Neural progenitor cell (in vitro differentiated cells): ENCODE measurements at regions not wholly inside any gene's neighbourhood (a gene's known extent, or its start where the extent isn't known, plus 50 kb on each side); places are given as distances from the start of the nearest gene placed in this dataset.
"Not testable (repeated sequence)": the region's sequence is repeated elsewhere in the genome, so short reads cannot be mapped to it uniquely, and the experiment has no call there.

Experiments used
- DNase-seq: peaks from one replicate; pipeline ENCODE4 v3.0.0-alpha.2; 2016; ENCODE audit warnings: low spot score
- H2AFZ ChIP-seq: fragments of 200-600 bp; sonication (generic); replicated peaks from 2 replicates; pipeline ENCODE4 v1.6.1; 2016; ENCODE audit warnings: antibody characterized with exemption
- H3F3A ChIP-seq: fragments of 200-600 bp; sonication (generic); 2 replicates; pipeline ENCODE4 v1.6.1; 2016; ENCODE audit warnings: antibody characterized with exemption, low read depth
- H3K27ac ChIP-seq: fragments of 200-600 bp; sonication (generic); 2 replicates; pipeline ENCODE4 v1.5.1; 2016; ENCODE audit warnings: mild to moderate bottlenecking
- H3K27me3 ChIP-seq: fragments of 200-600 bp; sonication (generic); 2 replicates; pipeline ENCODE4 v1.6.1; 2016; ENCODE audit warnings: mild to moderate bottlenecking, moderate library complexity
- H3K36me3 ChIP-seq: fragments of 200-600 bp; sonication (generic); 2 replicates; pipeline ENCODE4 v1.5.1; 2016
- H3K4me1 ChIP-seq: fragments of 200-600 bp; sonication (generic); 2 replicates; pipeline ENCODE4 v1.6.1; 2016; ENCODE audit warnings: mixed run types
- H3K4me2 ChIP-seq: fragments of 200-600 bp; sonication (generic); 2 replicates; pipeline ENCODE4 v1.6.1; 2016
- H3K4me3 ChIP-seq: fragments of 200-600 bp; sonication (generic); 2 replicates; pipeline ENCODE4 v1.5.1; 2016
- H3K79me2 ChIP-seq: fragments of 200-600 bp; sonication (generic); 2 replicates; pipeline ENCODE4 v1.6.1; 2016; ENCODE audit warnings: low read depth
- H3K9ac ChIP-seq: fragments of 200-600 bp; sonication (generic); 2 replicates; pipeline ENCODE4 v1.6.1; 2016
- H3K9me3 ChIP-seq: fragments of 200-600 bp; sonication (generic); 2 replicates; pipeline ENCODE4 v1.5.1; 2016; ENCODE audit warnings: low read depth
- H4K20me1 ChIP-seq: fragments of 200-600 bp; sonication (generic); 2 replicates; pipeline ENCODE4 v1.6.1; 2016; ENCODE audit warnings: low read depth
- H3K27ac Mint-ChIP-seq: 3 replicates; pipeline ENCODE4 v1.8.0; 2021; ENCODE audit warnings: mixed read lengths
- H3K27me3 Mint-ChIP-seq: 2 replicates; pipeline ENCODE4 v1.8.0; 2022; ENCODE audit warnings: low read depth, mild to moderate bottlenecking, inconsistent platforms, moderate library complexity, mixed read lengths; ENCODE audit not compliant: insufficient read depth
- H3K36me3 Mint-ChIP-seq: 3 replicates; pipeline ENCODE4 v1.8.0; 2021; ENCODE audit warnings: mixed read lengths
- H3K4me1 Mint-ChIP-seq: 3 replicates; pipeline ENCODE4 v1.8.0; 2021; ENCODE audit warnings: mixed read lengths
- H3K4me3 Mint-ChIP-seq: 3 replicates; pipeline ENCODE4 v1.8.0; 2021; ENCODE audit warnings: mild to moderate bottlenecking, moderate library complexity, mixed read lengths
- H3K9me3 Mint-ChIP-seq: 3 replicates; pipeline ENCODE4 v1.8.0; 2020; ENCODE audit warnings: mixed read lengths
- EZH2 ChIP-seq: fragments of 200-600 bp; sonication (generic); IDR thresholded peaks from 2 replicates; pipeline ENCODE4 v1.6.1; 2017; ENCODE audit warnings: antibody characterized with exemption, mild to moderate bottlenecking, moderate library complexity
- EZH2phosphoT487 ChIP-seq: fragments of 200-600 bp; sonication (generic); IDR thresholded peaks from 2 replicates; pipeline ENCODE4 v1.6.1; 2017; ENCODE audit warnings: antibody characterized with exemption
- TF ChIP-seq, protein P1 (sequence below): fragments of 200-600 bp; sonication (generic); IDR thresholded peaks from 2 replicates; pipeline ENCODE4 v1.5.1; 2017; ENCODE audit warnings: antibody characterized with exemption, mild to moderate bottlenecking

DNA sequence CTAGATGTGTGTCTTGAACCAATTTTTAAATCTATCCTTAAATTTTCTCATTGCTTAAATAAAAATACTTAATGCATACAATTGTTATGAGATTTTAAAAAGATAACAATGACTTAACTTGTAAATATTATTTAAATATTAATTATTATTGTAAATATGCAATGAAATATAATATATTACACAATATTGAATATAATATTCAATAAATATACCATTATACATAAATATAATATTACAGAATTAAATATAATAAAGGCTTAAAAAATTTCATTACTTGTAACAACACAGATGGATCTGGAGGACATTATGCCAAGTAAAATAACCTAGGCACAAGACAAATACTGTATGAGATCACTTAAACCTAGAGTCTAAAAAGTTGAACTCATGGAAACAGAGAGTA is 1532.3 kb downstream of the PCDH9 start:
- H3K4me1 Mint-ChIP-seq: no peaks in the 10 kb centered on the region
- H3K27me3 Mint-ChIP-seq: no peaks in the 10 kb centered on the region
- Histone ChIP-seq H3K9ac (no peak overlapping the region), H3K27ac (no peak overlapping the region), H3K79me2 (no peaks in the 10 kb centered on the region), H4K20me1 (no peaks in the 10 kb centered on the region), H3F3A (no peaks in the 10 kb centered on the region), H3K4me3 (no peak overlapping the region), H2AFZ (no peak overlapping the region), H3K4me1 (peaks cover 3% of the 10 kb centered on the region), H3K9me3 (no peaks in the 10 kb centered on the region), H3K4me2 (no peak overlapping the region), H3K36me3 (no peaks in the 10 kb centered on the region), H3K27me3 (no peaks in the 10 kb centered on the region)
- TF ChIP-seq EZH2 (no peak), EZH2phosphoT487 (no peak)
- TF ChIP-seq, protein P1, sequence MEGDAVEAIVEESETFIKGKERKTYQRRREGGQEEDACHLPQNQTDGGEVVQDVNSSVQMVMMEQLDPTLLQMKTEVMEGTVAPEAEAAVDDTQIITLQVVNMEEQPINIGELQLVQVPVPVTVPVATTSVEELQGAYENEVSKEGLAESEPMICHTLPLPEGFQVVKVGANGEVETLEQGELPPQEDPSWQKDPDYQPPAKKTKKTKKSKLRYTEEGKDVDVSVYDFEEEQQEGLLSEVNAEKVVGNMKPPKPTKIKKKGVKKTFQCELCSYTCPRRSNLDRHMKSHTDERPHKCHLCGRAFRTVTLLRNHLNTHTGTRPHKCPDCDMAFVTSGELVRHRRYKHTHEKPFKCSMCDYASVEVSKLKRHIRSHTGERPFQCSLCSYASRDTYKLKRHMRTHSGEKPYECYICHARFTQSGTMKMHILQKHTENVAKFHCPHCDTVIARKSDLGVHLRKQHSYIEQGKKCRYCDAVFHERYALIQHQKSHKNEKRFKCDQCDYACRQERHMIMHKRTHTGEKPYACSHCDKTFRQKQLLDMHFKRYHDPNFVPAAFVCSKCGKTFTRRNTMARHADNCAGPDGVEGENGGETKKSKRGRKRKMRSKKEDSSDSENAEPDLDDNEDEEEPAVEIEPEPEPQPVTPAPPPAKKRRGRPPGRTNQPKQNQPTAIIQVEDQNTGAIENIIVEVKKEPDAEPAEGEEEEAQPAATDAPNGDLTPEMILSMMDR: no peak
- H3K36me3 Mint-ChIP-seq: no peaks in the 10 kb centered on the region
- DNase-seq: no peak
- H3K9me3 Mint-ChIP-seq: no peaks in the 10 kb centered on the region
- no peak overlapping the region for H3K27ac Mint-ChIP-seq
- no peak overlapping the region for H3K4me3 Mint-ChIP-seq

- H3K27me3 Mint-ChIP-seq: peaks cover 2% of the 10 kb centered on the region
- H3K9me3 Mint-ChIP-seq: peaks cover 2% of the 10 kb centered on the region
- H3K36me3 ChIP-seq: no peaks in the 10 kb centered on the region
- H3K27me3 ChIP-seq: no peaks in the 10 kb centered on the region
- no peak for DNase-seq
- no peaks in the 10 kb centered on the region for H3F3A ChIP-seq
- no peaks in the 10 kb centered on the region for H3K79me2 ChIP-seq
- no peak overlapping the region for H3K4me3 Mint-ChIP-seq
- H3K4me3 ChIP-seq: no peak overlapping the region
- H3K4me2 ChIP-seq: no peak overlapping the region
- H3K9me3 ChIP-seq: no peaks in the 10 kb centered on the region
- no peaks in the 10 kb centered on the region for H3K36me3 Mint-ChIP-seq
- H3K4me1 Mint-ChIP-seq: no peaks in the 10 kb centered on the region
- H3K27ac Mint-ChIP-seq: no peak overlapping the region
- H4K20me1 ChIP-seq: no peaks in the 10 kb centered on the region
- H2AFZ ChIP-seq: no peak overlapping the region
- no peak for TF ChIP-seq EZH2phosphoT487
- no peak for TF ChIP-seq EZH2
- TF ChIP-seq, protein P1: no peak
- H3K27ac ChIP-seq: no peak overlapping the region
- H3K4me1 ChIP-seq: no peaks in the 10 kb centered on the region
- no peak overlapping the region for H3K9ac ChIP-seq
Measured at GRCh38 chr13:65679240-65679639, 1550.9 kb downstream of the PCDH9 start.

DNA sequence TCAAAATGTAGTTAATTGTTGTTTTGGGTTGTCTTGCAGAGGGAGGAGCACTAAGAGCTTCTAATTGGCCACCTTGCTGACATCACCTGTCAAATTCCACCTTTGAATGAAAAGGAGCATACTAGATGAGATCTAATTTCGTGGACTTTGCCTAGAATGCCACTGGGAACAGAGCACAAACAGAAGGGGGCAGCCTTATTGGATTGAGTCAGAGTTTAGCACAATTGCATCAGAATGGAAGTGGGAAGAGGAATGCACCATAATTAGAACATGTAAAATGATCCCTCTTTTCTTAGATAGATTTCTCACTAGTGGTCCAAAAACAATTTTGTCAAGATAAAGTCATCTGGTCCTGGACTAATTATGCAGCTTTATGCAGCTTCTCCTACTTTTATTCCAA is 1552.2 kb downstream of the PCDH9 start:
- no peak for DNase-seq
- TF ChIP-seq EZH2phosphoT487: no peak
- TF ChIP-seq, protein P1: peak; percentile 14
- Mint-ChIP-seq H3K36me3 (no peaks in the 10 kb centered on the region), H3K27me3 (peaks cover 4% of the 10 kb centered on the region), H3K9me3 (peaks cover 11% of the 10 kb centered on the region), H3K4me3 (no peak overlapping the region), H3K4me1 (no peaks in the 10 kb centered on the region), H3K27ac (no peak overlapping the region)
- no peaks in the 10 kb centered on the region for H3F3A ChIP-seq
- no peak overlapping the region for H3K9ac ChIP-seq
- no peak overlapping the region for H3K4me3 ChIP-seq
- H3K36me3 ChIP-seq: no peaks in the 10 kb centered on the region
- no peaks in the 10 kb centered on the region for H3K9me3 ChIP-seq
- H3K79me2 ChIP-seq: no peaks in the 10 kb centered on the region
- no peak overlapping the region for H2AFZ ChIP-seq
- no peak overlapping the region for H3K4me2 ChIP-seq
- no peaks in the 10 kb centered on the region for H3K27me3 ChIP-seq
- H4K20me1 ChIP-seq: no peaks in the 10 kb centered on the region
- H3K4me1 ChIP-seq: no peaks in the 10 kb centered on the region
- H3K27ac ChIP-seq: no peak overlapping the region

DNA sequence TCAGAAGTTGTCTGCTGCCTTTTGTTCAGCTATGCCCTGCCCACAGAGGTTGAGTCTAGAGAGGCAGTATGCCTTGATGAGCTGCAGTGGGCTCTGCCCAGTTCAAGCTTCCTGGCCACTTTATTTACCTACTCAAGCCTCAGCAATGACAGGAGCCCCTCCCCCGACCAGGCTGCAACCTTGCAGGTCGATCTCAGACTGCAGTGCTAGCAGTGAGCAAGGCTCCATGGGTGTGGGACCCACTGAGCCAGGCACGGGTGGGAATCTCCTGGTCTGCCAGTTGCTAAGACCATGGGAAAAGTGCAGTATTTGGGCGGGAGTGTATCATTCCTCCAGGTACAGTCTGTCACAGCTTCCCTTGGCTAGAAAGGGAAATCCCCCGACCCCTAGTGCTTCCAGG is 1554.8 kb downstream of the PCDH9 start:
- DNase-seq, H3K79me2 ChIP-seq, H3K27ac Mint-ChIP-seq, H3K4me2 ChIP-seq, H3K36me3 ChIP-seq, H3K27me3 Mint-ChIP-seq, H3K9ac ChIP-seq, H3K27ac ChIP-seq, H3K36me3 Mint-ChIP-seq, H3K9me3 ChIP-seq, H3K4me1 Mint-ChIP-seq, H4K20me1 ChIP-seq, H3K4me1 ChIP-seq, H2AFZ ChIP-seq, H3K4me3 Mint-ChIP-seq, H3F3A ChIP-seq, H3K27me3 ChIP-seq, H3K4me3 ChIP-seq: not testable (repeated sequence)
- H3K9me3 Mint-ChIP-seq: peaks cover 32% of the 10 kb centered on the region
